NOMO-1 treated with dmso at 0.1 percent for 144 hours (cell line): ENCODE measurements at regions not wholly inside any gene's neighbourhood (a gene's known extent, or its start where the extent isn't known, plus 50 kb on each side); places are given as distances from the start of the nearest gene placed in this dataset.
A peak's percentile ranks its signal among the peaks of the same experiment; 100 is the strongest.

Experiments
- DNase-seq: peaks from one replicate; lab custom pipeline; 2025; ENCODE audit not compliant: unreplicated experiment; lab: John Stamatoyannopoulos, UW

DNA sequence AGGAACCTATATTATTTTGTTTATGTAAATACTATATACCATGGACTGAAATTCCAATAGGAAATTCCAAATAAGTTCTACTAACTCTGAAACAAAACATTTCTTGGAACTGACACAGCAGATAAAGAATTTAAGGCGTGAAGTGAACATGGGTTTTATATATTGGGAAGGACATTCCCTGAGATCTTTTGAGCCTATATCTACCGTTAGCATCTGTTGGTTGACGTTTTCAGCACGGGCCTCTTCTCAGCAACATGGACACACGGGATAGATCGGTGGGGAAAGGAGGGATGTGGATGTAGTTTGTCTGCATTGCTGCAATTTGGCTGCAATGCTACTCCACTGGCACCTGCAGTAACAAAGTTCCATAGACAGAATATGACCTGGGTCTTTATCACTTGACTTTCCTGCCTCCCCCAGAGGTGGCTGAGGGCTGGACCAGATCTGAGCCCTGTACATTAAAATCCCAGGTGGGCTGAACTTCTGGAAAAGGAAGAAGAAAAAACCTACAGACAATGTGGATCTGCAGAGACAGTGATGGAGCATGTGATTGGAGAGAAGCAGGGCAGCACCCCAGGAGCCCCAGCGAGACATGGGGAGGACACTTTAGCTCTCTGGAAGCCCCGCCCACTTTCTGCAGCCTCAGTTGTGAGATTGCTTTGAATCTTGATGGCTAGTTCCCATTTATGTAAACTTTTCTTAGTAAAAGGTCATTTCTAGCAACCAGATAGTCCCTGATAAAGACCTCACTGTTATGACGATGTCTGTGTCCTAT is 91.2 kb upstream of the CPEB4 start:
- DNase-seq = no peak

DNA sequence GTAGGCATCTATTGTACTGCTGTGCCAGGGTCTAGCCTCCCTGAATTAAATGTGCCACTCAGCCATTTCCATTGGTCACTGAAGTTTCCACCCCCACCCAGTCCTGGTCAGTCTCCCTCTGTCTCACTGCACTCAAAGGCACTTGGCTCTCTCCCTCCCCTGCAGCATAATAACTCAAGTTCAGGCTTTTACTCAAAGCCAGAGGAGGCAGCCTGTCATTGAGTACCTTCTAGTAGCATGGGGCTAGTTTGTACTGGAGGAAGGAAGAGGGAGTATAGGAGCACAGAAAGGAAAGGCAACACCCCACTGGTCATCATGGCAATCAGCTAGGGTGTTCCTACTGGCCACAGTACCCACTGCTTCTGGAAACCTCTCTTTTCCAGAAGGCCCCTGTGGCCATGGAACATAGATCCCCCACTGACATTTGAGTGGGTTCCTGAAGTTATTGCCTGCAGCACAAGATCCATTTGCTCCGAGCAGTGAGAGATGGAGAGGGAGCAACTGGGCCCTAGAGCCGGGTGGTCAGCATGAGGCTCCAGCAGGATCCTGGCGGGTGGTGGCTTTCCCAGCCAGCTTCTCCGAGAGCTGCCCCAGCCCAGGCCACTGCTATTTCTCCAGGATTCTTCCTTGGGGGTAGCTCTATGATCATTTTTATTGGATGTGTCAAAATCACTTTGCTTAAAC is 89.9 kb upstream of the CPEB4 start:
- no peak for DNase-seq

DNA sequence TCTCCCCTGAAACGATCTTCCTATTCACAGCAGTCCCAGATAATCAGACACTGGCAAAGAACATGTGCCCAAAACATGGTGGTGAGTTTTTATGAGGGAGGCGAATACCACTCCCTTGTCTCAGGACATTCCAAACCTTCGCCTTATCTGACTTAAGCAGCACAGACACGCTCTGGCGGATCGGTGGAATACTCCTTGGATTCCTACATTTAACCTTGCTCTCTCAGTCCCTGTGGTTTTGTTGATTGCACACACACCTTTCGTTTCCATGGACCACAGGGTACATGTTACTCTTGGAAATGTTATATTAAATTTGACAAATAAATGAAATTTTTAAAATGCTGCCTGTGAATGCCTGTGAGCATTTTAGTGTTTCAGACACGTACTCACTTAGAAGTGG is 87.8 kb upstream of the CPEB4 start:
- no peak for DNase-seq

DNA sequence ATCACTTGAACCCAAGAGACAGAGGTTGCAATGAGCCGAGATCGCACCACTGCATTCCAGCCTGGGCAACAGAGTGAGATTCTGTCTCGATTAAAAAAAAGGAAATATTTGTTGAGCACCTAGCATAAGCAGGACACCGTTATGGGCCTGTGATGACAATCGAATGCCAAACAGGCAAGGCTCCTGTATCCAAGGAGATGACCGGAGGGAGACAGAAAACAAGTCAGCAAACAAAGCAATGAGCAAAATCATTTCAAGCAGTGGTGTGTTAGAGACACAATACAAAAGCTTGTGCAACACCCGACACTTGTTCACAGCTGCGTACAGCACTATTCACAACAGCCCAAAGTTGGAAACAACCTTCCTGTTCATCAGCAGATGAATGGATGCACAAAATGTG is 87.1 kb upstream of the CPEB4 start:
- no peak for DNase-seq

DNA sequence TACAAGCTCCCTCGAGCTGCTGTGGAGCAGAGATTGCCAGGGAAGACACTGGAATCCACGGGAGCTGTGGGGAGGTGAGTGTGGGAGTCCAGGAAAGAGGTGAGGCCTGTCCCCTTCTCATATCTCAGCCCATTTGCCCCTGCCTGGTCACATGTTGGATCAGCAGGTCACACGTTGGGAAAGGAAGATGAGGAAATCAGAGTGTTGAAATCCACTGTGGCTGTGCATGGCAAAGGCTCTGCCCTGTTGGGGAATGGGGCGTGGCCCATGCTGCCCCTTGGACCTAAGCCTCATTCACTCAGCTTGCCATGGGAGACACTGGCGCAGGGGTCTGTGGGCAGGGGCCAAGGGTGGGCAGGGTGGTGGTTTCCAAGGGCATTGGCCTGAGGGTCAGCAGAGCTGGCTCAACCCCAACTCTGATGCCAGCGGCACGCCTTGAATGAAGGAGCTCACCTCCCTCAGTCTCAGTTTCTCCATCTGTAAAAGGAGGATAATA is 85.4 kb upstream of the CPEB4 start:
- DNase-seq = peak; percentile 86

DNA sequence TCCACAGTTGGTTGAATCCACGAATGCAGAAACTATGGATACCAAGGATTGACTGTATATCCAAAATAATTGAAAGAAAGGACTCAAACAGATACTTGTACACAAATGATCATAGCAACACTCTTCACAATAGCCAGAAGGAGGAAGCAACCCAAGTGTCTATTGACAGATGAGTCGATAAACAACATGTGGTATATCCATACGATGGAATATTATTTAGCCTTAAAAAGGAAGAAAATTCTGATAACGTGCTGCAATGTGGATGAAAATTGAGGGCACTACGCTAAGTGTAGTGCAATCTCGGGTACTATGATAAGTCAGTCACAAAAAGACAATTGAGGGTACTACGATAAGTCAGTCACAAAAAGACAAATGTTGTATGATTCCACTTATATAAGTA is 83.6 kb upstream of the CPEB4 start:
- DNase-seq = no peak

DNA sequence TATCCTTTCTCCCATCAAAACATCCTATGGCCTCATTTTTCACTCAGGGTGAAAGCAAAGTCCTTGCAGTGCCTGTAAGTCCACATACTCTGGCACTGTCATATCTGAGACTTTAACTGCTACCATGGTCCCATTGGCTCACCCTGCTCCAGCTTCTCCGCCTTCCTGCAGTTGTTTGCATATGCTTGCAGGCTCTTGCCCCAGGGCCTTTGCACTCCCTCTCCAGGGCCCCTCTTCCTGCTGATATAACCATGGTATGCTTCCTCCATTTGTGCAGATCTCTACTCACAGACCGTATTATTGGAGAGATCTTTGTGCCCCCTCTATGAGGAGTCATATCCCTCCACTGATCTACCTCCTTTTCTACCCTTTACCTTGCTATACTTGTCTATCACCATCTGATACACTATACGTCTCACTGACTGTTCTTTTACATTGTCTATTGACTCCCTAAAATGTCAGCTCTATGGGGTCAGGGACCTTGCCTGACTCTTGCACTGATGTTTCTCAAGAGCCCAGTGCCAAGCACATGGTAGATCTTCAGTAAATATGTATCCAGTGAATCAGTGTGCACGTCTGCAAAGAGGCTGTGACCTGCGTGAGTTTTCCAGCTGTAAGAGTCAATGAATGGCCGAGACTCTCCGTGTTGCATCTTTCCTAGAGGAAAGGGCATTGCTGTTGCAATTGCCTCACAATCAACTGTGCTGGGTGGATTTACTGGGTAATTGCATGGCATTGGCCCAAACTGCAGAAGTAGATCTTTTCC is 81.7 kb upstream of the CPEB4 start:
- no peak for DNase-seq

DNA sequence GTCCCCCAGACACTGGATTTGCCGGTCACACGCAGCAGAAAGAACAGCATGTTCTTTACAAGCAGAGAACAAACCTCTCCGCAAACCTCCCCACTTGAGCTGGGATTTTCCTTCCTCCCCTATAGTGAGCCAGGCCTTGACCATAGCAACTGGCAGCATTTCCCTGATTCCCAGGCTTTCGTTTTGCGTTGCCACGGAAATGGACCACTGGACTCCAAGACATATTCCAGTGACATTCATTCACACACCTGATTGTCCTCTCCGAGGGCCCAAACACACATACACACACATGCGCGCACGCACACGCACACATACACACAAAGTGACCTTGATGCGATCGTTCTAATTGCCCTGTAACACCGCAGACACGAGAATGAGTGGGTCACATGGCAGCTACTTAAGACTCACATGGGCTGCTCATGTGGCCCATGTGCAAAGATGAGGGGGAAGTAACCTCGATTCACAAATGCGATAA is 80.9 kb upstream of the CPEB4 start:
- DNase-seq = no peak

DNA sequence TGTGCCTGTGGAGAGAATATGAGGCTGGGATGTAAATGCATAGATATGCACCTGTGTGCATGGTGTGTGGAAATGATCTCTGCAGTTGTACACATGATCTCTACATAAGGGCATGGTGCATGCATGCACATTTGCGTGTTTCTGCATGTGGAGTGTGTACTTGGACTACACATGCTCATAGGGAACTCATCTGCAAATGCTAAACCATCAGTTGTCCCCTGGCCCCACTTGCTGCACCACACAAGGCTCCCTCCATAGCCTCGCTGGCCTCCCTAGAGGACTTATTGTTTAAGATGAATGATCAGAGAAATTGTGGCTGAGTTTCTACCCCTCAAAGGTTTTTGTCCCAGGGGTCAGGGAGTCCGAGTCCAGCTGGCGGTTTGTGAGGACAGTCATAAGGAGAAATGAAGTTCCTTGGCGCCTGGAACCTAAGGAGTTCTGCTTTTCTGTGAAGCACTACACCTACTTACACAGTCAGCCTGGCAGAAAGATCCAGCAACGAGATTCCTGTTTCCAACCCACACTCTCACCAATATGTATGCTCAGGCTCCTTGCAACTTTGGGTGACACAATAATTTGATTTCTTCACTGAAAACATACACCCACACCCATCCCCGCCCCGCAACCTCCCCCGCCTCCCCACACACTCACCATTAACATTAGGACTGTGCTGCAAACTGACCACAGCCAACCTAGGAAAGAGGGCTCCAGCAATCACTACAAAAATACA is 79.9 kb upstream of the CPEB4 start:
- peak; percentile 31 for DNase-seq

DNA sequence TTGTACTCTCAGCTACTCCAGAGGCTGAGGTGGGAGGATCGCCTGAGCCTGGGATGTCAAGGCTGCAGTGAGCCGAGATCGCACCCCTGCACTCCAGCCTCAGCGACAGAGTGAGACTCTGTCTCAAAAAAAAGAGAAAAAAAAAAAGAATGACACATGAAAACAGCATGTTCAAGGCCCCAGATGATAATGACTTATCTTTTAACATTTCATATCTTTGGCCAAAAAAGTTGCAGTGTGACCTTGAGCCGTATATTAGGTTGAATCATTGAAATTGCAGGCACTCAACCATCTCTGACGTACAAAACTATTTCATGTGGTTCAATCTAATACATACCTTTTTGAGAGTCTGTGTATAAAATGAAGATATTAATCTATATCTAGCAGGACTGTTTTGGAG is 79.1 kb upstream of the CPEB4 start:
- no peak for DNase-seq

DNA sequence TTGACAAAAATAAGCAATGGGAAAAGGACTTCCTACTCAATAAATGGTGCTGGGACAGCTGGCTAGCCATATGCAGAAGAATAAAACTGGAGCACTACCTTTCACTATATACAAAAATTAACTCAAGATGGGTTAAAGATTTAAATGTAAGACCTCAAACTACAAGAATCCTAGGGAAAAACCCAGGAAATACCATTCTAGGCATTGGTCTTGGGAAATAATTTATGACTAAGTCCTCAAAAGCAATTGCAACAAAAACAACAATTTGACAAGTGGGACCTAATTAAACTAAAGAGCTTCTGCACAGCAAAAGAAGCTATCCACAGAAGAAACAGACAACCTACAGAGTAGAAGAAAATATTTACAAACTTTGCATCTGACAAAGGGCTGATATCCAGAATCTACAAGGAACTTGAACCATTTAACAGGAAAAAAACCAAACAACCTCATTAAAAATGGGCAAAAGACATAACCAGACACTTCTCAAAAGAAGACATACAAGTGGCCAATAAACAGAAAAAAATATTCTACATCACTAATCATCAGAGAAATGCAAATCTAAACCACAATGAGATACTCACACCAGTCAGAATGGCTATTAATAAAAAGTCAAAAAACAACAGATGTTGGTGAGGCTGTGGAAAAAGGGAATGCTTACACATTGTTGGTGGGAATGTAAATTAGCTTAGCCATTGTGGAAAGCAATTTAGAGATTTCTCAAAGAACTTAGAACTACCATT is 75.2 kb upstream of the CPEB4 start:
- DNase-seq = no peak

DNA sequence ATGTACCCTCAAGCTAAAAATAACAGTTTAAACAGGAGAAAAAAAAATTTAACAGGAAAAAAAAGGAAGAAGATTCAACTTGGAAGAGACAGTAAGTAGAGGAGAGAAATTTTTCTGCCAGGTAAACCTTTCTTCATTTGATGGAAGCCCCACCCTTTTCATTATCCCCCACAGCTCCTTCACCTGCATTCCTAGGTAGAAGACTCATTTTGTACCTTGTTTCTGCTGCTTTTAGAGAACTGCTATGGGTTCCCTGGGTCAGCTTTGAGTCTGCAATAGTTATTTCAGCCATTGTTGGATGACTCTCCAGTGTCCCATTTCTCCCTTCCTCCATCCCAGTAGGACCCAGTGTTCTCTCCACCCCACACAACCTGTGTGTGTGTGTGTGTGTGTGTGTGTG is 74.1 kb upstream of the CPEB4 start:
- DNase-seq = no peak

DNA sequence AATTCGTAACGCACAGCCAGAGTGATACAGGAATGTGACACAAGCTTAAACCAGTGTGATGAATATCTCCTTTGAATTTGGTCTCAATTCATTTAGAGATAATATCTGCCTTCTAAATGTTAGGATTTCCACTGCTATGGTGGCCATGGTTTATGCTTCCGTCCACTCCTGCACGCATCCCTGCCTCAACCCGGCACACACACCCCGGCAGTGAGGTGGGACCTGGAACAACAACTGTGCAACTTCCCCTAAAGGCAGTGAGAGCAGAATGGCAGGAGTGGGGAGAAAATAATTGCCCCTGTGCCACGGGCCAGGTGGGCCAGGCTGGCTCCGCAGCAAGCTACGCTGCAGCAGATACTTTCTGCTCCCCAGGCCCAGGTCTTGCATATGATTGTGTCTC is 72.6 kb upstream of the CPEB4 start:
- DNase-seq = no peak

DNA sequence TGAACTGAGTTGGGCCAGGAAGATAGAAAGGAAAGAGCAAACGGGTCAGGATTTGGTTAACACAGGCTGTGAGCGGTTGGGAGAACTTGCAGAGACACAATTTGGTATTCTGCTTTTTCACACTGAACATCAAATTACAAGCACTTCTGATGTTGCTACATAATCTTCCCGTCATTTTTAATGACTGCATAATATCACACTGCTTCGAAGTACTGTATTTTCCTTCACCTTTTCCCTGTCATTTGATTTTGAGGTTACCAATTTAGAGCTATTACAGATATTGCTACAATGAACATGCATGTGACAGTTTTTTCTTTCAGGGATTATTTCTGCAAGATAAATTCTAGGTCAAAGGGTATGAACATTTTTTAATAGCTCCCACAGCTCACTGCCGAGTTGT is 71.4 kb upstream of the CPEB4 start:
- no peak for DNase-seq

DNA sequence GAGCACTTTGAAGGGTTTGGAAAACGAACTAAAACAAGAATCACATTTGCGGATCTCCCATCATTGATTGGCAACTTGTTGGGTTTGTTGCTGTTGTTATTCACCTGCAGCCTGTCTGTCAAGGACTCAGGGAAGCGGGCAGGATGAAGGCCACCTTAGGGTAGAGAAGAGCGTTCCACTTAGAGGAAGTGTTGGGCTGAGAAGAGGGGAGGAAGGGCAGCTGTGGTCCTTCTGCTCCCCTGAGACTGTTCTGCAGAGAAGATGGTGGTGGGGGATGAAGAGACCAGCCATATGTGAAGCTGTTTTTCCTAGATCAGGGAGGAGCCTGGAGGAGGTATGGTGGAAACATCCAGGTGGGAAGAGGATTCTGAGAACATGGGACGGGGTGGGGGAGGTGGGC is 70.6 kb upstream of the CPEB4 start:
- DNase-seq = no peak

DNA sequence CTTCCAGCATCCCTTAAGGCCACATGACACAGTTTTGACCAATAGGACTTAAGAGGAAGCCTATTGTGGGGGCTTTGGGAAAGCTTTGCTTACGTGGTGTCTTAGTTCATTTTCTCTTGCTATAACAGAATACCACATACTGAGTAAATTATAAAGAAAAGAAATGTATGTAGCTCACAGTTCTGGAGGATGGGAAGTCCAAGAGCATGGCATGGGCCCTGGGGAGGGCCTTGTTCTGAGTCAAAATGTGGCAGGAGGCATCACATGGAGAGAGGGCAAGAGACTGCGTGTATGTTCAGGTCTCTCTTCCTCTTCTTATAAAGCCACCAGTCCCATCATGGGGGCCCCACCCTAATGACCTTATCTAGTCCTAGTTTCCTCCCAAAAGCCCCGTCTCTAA is 68.6 kb upstream of the CPEB4 start:
- DNase-seq = no peak

DNA sequence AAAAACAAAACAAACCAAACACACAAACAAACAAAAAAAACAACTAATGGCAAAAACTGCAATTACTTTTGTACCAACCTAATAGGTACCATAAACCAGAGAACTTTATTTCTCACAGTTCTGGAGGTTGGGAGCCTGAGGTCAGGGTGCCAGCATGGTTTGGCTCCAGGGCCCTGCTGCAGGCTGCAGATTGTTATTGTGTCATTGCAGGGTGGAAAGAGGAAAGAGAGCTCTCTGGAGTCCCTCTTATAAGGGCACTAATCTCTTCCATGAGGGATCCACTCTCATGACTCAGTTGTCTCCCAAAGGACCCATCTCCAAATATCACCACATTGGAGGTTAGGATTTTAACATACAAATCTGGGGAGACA is 64.9 kb upstream of the CPEB4 start:
- no peak for DNase-seq

DNA sequence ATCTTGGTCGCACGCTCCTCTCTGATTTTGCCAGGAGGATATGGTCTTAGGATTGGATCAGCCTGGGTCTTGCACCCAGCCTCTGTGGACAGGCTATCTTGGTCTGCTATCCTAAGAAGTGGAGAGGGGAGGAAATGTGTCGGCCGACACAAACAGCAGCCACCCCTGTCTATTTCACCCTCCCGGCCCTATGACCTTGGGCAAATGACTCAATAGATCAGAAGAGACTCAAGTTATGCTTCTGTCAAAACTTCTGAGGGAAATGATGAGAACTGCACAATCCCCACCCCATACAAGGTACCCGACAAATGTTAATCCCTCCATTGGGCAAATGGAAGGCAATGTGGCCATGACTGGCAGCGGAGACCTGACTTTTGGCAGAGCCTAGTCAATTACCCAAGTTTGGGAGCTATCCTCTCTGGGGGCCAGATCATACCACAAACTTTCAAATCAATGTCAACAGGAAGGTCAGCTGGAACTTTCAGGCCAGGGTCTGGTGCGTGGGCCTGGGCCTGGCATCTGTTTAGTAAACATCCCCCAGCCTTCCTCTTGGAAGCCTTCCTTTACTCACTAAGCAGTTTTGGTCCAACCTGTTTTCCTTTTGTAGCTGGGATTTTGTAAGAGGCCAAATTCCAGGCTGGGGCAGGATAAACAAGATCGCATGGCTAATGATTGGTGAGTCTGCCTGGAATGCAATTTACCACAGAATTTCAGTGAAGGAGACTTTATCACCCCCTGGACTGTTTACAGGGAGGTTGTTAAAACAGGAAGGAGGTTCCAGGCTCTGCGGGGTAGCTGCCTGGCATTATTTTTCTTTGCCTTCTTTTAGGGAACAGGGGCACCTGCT is 64.2 kb upstream of the CPEB4 start:
- DNase-seq = no peak

DNA sequence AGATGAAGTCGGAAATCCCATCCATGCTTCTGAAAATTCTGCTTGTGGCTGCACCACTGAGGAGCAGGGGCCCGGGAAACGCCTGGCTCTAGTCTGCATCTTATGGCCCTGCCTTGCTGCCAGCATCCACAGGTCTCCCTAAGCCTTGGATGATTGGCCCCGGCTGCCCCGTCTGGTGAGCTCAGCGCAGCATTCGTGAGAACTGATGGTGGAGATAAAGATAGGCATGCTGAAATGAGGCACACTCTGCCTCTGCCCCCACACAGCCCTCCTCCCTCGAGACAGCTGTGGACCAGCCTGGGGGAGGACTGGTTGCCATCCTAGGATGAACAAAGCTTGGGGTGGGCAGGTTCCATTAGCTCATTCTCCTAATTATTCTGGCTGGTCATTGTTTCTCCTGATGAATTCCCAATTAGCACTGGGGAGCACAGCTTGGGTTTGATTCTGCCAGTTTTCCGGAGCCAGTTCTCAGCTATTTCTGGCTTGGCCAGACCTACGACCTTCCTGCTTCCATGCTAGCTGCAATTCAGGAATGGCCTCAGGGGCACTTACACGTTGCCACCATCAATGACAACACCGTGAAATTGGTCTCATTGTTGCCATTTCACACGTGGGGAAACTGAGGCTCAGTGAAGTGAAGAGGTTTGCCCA is 62.8 kb upstream of the CPEB4 start:
- no peak for DNase-seq
